GM19468 (cell line): ENCODE measurements at regions not wholly inside any gene's neighbourhood (a gene's known extent, or its start where the extent isn't known, plus 50 kb on each side); places are given as distances from the start of the nearest gene placed in this dataset.

Source experiments
- ATAC-seq: cut with Tn5 transposase; IDR thresholded peaks from one replicate; pipeline ENCODE4 v1.9.1; 2021; ENCODE audit warnings: mild to moderate bottlenecking, moderate library complexity, moderate number of reproducible peaks; ENCODE audit not compliant: unreplicated experiment; ENCODE audit errors: extremely low read depth

- no peak for ATAC-seq
Measured at GRCh38 chr5:62702126-62702525, 123.5 kb downstream of the LRRC70 start.

GRCh38 chr5:62701036-62701435 lies 122.4 kb downstream of the LRRC70 start:
- no peak for ATAC-seq

- no peak for ATAC-seq
Measured at GRCh38 chr5:62698756-62699155, 120.1 kb downstream of the LRRC70 start.

- ATAC-seq: no peak
Measured at GRCh38 chr5:62695274-62695673, 116.7 kb downstream of the LRRC70 start.

GRCh38 chr5:62692946-62693713 lies 114.5 kb downstream of the LRRC70 start:
- no peak for ATAC-seq

GRCh38 chr5:62691946-62692345 lies 113.3 kb downstream of the LRRC70 start:
- no peak for ATAC-seq

GRCh38 chr5:62690421-62690820 lies 111.8 kb downstream of the LRRC70 start:
- ATAC-seq: no peak

GRCh38 chr5:62689599-62690368 lies 111.2 kb downstream of the LRRC70 start:
- ATAC-seq: no peak

GRCh38 chr5:62686692-62687091 lies 108.1 kb downstream of the LRRC70 start:
- no peak for ATAC-seq

GRCh38 chr5:62685221-62685620 lies 106.6 kb downstream of the LRRC70 start:
- ATAC-seq: no peak

GRCh38 chr5:62684310-62684709 lies 105.7 kb downstream of the LRRC70 start:
- ATAC-seq: no peak

GRCh38 chr5:62682059-62682458 lies 103.4 kb downstream of the LRRC70 start:
- ATAC-seq: no peak

GRCh38 chr5:62681117-62681850 lies 102.7 kb downstream of the LRRC70 start:
- no peak for ATAC-seq

- no peak for ATAC-seq
Measured at GRCh38 chr5:62680121-62680520, 101.5 kb downstream of the LRRC70 start.
